Posterior vena cava (tissue), 2 donors: ENCODE measurements at regions not wholly inside any gene's neighbourhood (a gene's known extent, or its start where the extent isn't known, plus 50 kb on each side); places are given as distances from the start of the nearest gene placed in this dataset.
"Not testable (repeated sequence)": the region's sequence is repeated elsewhere in the genome, so short reads cannot be mapped to it uniquely, and the experiment has no call there.

Experiments used
- DNase-seq: peaks from one replicate; pipeline ENCODE4 v3.0.0-alpha.2; 2020; ENCODE audit warnings: low spot score
- intact Hi-C, 2 donors: fragments of 100-400 bp; cut with DNase I; formaldehyde crosslinking; loops; one replicate each; pipeline versions ENCODE4 v1.14.1 to v1.14.2; 2022 to 2023
- donor health status: DM: yes; HTN: yes; CAD: no.
- donor health status: DM: yes; HTN: yes; CAD: no.

DNA sequence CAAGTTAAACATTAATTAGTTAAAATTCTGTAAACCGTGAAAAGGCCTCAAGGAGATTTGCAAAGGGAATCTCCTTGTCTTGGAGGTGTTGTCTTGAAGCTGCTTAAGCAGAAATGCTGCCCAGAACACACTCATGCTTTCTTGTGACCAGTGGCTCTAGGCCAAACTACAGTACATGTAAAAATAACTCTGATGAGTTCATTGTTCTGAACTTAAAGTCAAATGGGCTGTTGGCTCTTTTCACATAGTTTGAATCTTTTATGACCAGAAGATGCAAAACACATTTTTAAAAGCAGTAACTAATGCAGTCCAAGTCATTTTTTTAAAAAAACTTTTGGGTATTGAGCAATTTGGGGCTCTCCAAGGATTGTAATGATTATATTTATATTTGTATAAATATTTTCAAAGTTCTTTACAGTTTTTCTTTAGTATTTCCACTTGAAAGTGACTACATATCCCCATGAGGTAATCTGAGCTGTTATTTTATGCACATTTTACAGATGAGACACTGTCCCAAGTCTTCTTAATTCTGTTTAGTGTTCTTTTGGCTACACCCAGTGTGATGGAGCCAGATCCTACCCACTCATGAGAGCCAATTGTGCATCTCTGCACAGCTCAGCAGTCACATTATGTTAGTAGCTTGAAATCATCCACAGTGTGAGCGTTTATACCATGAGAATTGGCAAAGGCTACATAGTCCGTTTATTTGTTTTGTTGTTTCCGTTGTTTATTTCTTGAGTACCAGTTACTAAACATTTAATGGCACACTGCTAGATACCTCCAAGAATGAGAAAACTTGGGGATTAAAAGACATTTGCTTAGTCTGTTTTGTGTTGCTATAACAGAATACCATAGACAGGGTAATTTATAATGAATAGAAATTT is 112.8 kb upstream of the ATXN3L start:
- no peak for DNase-seq
- intact Hi-C loops: no loop called here

DNA sequence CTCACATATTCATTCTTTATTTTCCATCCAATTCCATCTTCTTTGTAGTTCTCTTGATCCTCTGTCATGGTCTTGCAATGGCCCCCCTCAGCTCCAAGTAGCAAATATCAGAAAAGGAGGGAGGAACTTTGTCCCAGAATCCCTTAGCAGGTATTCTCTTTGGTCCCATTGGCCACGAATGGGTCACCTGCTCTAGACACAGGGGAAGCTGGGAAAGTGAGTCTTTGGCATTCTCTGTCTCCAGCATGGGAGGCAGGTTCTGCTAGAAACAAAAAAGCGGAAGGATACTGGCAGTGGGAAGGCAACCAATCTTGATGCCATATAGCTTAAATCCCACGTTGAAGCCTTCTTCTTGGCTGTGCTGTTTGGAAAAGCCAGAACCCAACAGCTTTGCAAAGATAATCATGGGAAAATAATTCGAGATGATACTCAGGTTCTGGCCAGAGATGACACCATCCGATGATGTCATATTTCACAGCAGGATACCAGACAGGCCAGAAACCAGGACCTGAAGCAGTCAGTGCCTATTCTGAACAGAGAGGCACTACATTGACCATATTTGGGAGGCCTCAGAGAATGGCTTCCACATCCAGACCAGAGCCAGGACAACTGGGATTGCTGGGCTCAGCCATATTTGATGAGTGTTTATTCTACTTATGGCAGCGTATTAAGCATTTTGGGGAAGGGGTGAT is 110.4 kb upstream of the ATXN3L start:
- DNase-seq: no peak
- intact Hi-C loops: no loop called here

DNA sequence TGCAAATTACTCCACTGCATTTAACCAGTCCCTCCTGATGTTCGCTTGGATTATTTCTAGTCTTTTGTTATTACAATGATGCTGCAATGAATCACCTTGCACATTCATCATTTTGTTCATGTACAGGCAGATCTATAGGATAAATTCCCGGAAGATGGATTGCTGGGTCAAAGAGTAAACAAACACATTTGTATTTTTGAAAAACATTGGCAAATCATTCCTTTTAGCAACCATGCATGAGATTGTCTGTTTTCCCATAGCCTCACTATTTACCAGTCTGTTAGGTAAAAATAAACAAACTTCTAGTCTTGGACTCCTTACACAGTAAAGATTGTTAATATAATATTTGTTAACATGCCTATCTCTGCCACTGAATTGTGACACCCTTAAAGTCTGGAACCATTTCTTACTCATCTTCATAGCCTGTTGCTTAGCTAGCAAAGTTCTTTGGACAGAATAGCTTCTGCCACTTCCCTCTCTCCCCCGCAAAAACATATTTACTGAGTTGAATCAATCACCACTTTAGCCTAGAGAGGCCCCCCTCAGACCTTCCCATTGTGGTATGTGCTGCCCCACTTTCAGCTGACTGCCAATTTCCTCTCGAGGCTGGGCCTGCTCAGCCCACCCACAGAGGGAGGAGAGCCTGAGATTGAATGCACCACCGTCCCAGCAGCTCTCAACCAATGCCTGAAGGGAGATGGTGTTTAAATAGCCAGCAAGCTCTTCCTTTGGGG is 108.4 kb upstream of the ATXN3L start:
- intact Hi-C loops: no loop called here

DNA sequence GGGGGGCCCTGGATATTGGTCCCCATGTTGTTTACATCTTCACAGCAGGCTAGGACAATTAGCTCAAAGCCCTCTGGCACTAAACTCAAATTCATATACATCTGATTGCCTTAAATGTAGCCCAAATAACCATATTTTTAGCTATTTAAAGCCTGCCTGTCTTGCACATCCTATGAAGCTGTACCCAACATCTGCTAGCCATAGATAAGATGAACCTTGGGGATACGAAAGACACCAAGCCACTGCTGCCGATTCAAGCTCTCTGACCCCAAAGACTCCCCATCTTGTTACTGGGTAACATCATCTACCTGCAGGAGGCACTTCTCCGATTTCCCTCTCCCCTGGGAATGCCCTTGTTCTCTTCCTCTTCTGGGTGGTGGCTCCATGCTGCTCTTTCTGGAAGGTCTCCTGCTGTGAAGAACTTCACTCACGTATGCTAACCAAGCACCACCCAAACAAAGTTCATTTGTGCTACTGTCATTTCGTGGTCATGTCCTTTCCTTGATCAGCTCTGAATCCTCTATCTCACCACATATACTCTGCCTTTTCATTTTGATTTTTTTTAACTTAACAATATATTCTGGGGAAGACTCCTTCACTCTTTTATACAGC is 107.7 kb upstream of the ATXN3L start:
- no peak for DNase-seq
- intact Hi-C loops: no loop called here

More for the DNA sequence above, 108.4 kb upstream of the ATXN3L start:
- DNase-seq: no peak

DNA sequence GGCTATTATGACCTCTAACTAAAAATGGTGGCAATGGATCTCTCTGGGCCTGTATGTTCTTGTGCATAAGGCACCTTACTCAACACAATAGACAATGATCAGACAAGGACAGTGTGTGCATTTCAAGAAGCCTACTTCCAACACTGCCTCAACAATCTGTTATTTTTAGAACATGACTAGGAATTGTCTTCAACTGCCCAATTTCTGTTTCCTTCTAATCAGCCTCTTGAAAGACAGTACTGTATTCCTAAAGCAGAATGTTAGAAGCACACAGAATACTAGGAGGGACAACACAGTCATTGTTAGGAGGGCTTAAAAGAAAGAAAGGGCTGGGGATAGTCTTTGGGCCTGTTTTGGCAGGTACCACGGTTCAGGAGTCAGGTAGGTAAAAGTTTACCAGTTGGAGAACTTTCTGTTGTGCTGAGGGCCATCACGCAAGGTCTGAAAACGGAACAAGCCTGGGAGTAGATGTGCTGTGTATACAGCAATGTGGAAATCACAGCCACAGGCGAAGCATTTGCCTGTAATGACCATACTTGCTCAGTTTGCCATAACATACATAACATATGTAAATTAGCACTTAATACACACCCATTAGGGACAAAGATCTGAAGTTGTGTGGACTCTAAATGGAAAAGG is 100.8 kb upstream of the ATXN3L start:
- no peak for DNase-seq
- intact Hi-C loops: no loop called here

DNA sequence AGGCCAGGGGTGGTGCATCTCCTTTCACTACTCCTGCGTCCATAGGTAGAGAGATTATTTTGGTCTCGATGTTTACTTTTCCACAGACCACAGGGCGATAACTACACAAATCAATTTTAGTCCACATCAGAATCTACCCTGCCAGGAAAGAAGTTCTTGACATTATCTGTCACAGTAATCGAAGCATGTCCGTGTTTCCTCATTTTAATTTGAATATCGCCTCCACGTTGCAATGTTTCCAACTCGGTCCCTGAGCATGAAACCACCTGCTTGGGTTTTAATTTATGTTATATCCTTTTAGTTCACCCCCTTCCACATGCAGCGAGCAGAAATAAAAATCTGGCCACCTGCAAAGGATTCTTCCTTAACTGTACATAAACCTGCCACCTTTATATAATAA is 100.1 kb upstream of the ATXN3L start:
- DNase-seq: no peak
- intact Hi-C loops: no loop called here

DNA sequence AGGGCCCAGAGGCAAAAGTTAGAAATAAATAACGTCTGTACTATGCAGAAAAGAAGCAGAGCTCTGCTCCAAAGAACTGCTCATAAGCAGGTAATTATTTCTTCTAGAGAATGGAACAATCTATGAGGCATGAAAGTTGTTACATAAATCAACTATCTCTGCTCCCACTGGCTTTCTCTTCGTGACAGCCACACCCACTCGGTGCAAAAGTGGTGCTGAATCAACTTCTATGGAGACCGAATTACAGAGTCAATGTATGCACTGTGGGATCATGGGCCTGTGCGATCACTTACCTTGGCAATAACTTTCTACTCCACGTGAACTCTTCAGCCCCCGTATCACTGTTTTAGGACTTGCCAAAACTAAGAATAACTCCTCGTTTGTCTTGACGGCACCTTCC is 99.4 kb upstream of the ATXN3L start:
- intact Hi-C loops: no loop called here

DNA sequence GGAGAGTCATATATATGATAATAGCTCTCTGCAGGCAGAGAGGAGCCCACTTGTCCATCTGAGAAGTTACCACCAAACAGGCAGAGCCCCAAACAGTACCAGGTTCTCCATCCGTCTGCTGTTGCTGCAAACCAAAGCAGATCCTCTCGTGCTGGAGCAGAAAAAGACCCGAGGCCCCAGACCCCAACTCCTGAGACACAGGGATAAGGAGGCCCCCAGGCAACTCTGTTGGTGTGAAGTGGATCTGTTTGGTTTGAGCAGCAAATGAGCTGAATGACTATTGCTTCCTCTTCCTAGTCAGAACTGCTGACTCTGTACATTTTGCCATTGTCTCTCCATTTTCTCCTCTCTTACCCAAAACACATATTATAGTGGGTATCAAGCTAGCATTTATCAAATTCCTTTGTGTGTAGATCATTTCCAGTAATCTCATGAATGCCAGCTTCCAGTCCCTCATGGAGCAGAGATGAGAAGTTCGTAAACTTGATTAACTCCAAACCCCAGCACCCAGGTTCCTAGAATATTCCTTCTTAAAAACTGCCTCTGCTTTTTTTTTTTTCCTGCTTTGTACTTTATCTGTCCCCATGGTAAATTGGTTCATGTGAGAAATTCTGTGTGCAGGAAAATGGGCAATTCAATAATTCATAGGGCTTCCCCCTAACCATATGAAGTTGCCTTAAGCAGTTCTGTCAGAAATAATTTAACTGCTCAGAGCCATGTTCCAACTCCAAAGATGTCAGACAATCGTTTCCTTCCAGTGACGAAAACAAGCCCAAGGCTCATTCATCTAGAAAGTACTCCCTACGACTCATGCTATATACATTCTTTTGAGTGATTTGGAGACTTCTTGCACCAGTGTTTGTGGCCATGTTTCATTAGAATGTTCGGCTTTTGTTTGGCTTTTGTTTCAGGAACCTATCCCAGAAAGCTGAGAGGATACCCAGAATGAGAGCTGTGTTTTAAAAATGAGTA is 98.6 kb upstream of the ATXN3L start:
- DNase-seq: no peak
- intact Hi-C loops: no loop called here

More for the DNA sequence above, 99.4 kb upstream of the ATXN3L start:
- no peak for DNase-seq

DNA sequence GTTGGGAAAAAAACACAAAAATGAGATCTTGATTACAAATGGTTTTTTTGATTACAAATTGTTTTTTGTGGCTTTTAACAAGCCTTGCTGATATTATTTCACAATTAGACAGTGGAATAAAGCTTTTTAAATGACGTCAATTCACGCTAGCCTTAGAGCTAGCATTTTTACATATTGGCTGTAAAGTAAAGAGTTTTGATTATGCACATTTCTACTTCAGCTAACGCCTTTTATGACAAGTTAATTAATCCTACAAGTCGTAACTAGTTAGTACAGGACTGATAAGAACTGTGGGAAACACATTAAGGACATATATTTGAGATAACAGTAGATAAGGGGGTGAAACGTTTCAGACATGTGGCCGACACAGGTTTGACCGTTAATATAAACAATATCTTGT is 95.7 kb upstream of the ATXN3L start:
- intact Hi-C loops: no loop called here
- DNase-seq: no peak

DNA sequence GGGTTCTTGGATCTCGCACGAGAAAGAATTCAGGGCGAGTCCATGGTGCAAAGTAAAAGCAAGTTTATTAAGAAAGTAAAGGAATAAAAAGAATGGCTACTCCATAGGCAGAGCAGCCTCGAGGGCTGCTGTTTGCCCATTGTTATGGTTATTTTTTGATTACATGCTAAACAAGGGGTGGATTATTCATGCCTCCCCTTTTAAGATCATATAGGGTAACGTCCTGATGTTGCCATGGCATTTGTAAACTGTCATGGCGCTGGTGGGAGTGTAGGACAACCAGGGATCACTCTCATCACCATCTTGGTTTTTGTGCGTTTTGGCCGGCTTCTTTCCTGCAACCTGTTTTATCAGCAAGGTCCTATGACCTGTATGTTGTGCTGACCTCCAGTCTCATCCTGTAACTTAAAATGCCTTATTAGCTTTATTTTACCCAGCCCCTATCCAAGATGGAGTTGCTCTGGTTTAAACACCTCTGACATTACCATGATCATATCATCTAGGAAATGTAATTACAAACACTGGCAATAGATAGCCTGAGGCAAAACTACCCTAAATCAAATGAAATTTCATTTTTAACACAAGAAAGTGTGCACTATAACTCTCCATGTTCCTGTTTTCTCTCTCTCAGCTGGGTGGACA is 94.3 kb upstream of the ATXN3L start:
- no peak for DNase-seq
- intact Hi-C loops: no loop called here

DNA sequence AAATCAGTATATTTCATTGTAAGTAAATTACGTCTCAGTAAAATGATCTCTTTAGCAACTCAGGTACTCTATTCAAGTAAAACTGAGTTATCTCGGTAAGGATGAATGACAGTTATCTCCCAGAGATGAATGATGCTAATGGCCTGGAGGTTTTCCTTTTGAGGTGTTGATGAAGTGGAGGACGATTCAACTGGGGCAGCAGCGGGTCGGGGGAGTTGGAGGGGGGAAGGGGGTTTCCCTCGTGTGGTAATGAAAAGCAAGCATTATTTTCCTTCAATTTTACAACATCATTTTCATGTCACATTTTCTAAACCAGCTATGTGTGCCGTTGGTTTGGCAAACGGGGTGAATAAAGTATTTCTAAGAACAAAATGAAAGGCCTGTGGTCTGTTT is 92.4 kb upstream of the ATXN3L start:
- DNase-seq: no peak
- intact Hi-C loops: no loop called here

DNA sequence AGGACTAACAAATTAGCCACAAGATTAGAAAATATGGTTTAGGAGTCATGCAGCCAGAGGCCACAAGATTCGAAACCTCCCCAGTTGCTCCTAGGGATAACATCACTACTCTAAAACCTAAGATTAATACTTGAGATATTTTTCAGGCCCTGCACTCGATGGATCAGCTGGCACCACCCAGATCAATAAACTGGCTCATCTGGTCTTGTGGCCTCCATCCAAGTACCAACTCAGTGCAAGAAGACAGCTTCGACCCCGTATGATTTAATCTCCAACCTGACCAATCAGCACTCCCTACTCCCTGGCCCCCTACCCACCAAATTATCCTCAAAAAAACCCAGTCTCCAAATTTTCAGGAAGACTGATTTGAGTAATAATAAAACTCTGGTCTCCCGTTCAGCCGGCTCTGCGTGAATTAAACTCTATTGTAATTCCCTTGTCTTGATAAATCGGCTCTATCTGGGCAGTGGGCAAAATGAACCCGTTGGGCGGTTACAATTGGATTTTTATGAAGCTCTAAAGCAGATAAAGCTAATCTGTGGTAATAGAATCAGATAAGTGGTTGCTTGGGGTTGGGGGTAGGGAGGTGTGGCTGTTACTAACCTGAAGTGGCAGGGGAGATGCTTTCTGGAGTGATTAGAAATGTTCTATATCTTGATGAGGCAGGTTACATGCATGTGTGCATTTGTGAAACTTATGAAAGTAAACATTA is 91.8 kb upstream of the ATXN3L start:
- DNase-seq: no peak
- intact Hi-C loops: no loop called here

DNA sequence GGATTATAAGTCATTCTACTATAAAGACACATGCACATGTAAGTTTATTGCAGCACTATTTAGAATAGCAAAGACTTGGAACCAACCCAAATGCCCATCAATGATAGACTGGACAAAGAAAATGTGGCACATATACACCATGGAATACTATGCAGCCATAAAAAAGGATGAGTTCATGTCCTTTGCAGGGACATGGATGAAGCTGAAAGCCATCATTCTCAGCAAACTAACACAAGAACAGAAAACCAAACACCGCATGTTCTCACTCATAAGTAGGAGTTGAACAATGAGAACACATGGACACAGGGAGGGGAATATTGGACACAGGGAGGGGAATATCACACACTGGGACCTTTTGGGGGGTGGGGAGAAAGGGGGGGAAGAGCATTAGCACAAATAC is 88.7 kb upstream of the ATXN3L start:
- intact Hi-C loops, DNase-seq: not testable (repeated sequence)

DNA sequence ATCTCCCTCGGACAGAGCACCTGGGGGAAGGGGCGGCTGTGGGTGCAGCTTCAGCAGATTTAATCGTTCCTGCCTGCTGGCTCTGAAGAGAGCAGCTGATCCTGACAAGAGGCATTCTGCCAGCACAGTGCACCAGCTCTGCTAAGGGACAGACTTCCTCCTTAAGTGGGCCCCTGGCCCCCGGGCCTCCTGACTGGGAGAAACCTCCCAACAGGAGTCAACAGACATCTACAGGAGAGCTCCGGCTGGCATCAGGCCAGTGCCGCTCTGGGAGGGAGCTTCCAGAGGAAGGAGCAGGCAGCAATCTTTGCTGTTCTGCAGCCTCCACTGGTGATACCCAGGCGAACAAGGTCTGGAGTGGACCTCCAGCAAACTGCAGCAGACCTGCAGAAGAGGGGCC is 84.9 kb upstream of the ATXN3L start:
- DNase-seq: not testable (repeated sequence)

DNA sequence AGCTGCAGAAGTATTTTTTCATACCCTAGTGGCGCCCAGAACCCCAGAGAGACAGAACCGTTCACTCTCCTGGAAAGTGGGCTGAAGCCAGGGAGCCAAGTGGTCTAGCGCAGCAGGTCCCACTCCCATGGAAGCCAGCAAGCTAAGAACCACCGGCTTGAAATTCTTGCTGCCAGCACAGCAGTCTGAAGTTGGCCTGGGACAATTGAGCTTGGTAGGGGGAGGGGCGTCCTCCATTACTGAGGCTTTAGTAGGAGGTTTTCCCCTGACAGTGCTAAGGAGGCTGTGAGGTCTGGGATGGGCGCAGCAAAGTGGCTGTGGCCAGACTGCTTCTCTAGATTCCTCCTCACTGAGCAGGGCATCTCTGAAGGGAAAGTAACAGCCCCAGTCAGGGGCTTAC is 84.5 kb upstream of the ATXN3L start:
- intact Hi-C loops: no loop called here
- DNase-seq: no peak

More for the DNA sequence above, 84.9 kb upstream of the ATXN3L start:
- intact Hi-C loops: not testable (repeated sequence)

DNA sequence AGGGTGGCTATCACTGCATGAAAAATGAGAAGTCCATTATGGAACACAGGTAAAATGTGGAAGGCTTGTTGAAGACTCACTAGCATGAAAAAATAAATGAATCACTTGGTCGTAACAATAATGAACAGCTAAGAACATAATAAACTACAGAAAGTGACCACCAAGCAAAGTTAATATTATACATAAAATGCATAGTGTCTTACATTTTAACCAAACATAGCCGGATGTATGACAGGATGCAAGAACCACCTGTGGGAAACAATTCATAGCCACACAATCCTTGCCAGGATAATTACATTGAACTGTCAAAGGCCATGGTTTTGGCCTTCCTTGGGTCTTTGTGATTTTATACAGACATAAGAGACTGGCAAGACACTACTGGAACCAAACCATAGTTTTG is 81.9 kb upstream of the ATXN3L start:
- DNase-seq: no peak
- intact Hi-C loops: no loop called here

DNA sequence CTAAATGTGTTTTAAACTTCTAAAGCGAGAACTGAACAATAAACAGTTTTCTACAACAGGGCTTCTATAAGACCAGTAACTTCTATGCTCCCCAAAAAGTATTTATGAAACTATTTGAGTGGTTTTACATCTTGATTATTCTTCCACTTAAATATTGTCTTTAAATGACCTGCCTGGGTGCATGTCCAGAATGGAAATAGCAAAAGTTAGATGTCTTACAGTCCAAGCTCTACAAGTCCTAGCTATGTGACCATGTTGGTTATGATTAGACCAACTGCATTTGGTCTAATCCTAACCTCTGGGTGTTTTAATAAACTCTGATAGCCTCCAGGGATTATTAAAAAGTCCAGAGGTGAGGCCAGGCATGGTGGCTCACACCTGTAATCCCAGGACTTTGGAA is 79.0 kb upstream of the ATXN3L start:
- no peak for DNase-seq
- intact Hi-C loops: no loop called here
